ENCODE measurements at regions not wholly inside any gene's neighbourhood (a gene's known extent, or its start where the extent isn't known, plus 50 kb on each side); places are given as distances from the start of the nearest gene placed in this dataset.

DNA sequence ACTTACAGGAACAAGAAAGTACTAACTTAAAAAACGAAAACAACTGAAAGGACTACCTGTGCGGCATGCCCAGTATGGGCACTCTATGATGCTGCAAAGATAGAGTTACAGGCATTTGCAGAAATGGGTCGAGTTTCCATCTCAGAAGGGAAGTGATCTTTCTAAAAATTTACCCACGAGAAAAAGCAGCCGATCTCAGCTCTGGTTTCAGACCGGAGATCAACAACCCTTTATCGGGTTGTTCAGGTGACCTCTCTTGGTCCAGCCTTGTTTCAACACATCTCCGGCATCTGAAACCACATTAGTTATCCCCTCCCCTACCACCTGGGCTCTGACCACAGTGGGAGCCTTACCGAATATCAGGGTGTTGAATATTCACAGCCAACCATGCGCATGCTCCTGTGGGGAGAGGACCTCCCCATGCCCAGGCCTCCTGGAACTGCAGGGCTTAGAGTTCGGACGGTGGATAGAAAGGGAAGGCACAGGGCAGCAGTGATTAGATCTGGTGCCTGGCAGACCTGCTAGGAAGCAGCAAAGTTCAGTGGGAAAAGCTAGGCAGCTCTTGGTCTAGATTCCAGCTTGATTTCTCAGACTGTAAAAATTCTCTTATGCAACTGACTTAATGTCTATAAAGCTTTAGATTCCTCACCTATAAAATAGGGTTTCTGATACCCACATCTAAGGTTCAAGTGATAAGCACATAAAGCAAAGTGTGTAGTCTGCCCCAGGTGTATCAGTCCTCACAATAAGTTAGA, 906.0 kb downstream of the VRK1 start:
- no peak for DNase-seq

- DNase-seq: no peak
Measured at GRCh38 chr14:97704316-97704885, 907.2 kb downstream of the VRK1 start.

- no peak for DNase-seq
Measured at GRCh38 chr14:97705107-97705506, 907.9 kb downstream of the VRK1 start.

DNA sequence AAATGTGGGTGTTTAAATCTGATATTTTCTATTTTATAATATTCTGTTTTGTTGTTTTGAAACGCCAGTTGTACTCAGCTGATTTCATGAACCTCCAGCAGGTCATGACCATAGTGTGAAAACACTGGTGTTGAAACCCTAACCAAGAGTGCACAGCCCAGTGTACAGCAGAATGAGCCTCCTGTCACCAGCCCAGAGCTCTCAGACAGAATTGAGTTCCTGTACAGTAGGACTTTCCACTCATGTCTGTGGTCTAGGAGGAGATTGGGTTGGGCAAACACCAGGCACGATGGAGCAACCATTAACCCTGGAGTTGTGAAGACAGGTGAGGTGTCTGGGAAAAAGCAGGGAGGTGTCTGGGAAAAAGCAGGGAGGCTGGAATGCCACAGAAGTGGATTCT, 908.8 kb downstream of the VRK1 start:
- no peak for DNase-seq

- DNase-seq: no peak
Measured at GRCh38 chr14:97706819-97707218, 909.6 kb downstream of the VRK1 start.

DNA sequence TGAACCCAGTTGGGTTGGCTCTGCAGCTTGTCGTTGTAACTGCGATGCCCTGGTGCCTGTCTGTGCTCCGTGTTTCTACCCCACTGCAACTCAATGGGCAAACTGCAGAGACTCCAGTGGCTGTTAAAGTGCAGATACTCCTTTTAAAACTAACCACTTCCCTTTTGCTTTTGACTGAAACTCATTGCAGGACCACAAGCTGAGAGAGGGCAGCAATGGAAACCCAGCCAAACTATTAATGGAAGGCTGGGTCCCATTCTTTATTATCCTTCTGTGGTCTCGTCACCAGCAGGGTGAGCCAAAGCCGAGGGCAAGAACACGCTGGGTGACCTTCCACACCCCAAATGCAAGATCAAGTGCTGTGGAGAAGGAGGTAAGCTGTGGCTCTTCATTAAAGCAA, 910.4 kb downstream of the VRK1 start:
- peak; percentile 35 for DNase-seq

DNA sequence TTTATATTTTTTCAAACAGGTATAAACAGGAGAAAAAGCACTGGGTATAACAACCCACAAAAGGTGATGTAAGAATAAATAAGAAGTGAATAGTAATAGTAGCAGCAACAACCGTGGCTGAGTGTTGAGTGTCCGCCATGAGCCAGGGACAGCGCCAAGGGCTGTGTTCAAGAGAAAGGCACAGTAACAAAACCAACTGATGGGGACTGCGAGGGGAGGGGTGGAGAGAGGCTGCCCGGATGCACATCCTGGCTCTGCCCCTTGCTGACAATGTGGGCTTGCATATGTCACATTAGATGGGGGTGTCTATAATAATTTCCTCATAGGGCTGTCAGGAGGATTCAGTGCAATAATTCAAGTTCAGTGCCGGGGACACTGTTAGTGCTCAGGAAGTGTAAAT, 912.4 kb downstream of the VRK1 start:
- no peak for DNase-seq

DNA sequence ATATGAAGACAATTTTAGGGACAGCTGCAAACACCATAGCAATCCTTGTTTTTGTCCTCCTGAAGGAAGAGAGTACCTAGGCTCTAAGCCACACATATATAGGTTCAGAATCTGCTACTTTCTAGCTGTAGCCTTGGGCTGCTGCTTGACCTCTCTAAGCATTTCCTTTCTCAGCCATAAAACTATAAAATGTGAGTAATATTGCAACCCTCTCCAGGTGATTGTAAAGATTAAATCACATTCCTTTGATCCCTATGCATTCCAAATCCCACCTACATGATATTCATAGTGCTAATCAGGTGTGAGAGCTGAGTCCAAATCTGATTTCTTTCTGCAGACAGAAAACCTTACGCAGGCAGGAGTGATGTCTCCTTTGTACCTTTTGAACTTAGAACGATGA, 913.5 kb downstream of the VRK1 start:
- DNase-seq: no peak

DNA sequence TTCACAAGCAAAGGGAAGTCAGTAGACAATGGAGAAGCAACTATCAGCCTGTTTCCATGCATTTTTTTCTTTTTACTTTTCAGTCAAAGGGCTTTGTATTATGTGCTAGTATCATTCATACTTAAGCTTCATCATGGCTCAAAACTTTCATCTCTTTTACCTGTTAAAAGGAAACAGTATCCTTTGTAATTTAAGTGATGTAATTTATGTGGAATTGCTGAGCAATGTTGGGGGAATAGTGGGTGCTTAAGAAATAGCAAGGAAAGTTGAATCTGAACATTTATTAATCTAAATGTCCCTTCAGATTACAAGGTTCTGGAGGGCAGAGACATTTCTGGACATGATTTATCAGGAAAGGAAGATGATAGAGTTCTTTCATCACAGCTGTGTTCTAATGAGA, 915.3 kb downstream of the VRK1 start:
- DNase-seq: no peak

- DNase-seq: no peak
Measured at GRCh38 chr14:97713023-97713422, 915.8 kb downstream of the VRK1 start.

DNA sequence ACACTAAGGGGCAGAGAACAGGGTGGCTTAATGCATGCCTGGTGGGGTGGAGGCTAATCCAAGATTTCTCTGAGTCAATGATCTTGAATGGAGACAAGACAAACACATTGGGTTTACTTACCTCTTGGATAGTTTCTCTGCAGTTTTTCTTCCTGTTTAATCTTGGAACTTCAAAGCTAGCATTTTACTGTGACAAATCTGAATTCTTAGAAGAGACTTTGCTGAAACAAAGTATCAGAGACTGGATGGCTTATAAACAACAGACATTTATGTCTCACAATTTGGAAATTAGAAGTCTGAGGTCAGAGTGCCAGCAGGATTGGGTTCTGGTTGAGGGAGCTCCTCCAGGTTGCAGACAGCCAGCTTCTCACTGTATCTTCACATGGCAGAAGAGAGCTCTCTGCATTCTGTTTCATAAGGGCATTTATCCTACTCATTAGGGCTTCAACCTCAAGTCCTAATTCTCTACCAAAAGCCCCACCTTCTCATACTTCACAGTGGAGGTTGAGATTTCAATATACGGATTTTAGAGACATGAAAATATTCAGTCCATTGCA, 921.8 kb downstream of the VRK1 start:
- no peak for DNase-seq

GRCh38 chr14:97719931-97720330, 922.7 kb downstream of the VRK1 start:
- DNase-seq: no peak

- no peak for DNase-seq
Measured at GRCh38 chr14:97723351-97723750, 926.2 kb downstream of the VRK1 start.

DNA sequence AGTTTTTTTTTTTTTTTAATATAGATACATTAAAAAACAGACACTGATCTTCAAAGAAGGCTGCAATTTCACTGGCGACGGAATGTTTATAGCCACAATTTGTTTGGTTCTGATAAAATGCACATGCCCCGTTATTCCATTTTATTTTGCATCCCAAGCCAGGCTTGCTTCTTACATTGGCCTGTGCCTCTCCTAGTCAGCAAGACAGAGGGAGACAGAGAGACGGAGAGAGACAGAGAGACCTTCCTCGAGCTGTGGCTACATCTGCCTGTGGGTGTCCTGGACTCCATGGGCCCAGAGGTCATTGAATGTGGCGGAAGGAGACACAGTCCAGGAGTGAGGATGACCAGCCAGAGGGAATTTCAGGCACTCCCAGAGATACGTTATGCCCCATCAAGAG, 926.6 kb downstream of the VRK1 start:
- DNase-seq: no peak

DNA sequence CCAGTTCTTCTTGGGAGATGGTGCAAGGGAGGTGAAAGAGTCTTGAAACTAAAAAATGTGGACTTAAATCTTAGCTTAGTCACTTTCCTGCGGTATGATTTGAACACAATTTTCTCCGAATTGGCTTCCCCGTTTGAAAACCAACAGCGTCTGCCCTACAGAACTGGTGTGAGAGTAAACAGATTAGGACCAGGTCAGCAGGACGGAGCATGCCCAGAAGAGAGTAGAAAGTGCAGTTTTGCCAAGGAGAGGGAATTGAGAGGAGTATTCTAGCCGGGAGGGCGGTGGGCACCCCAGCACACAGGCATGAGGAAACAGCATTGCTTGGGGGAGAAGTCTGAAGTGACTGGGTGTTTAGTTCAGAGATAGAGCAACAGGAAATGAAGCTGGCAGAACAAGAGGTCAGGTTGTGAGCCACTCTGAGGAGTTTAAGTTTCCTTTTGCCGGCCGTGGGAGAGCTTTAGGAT, 927.1 kb downstream of the VRK1 start:
- DNase-seq: no peak

DNA sequence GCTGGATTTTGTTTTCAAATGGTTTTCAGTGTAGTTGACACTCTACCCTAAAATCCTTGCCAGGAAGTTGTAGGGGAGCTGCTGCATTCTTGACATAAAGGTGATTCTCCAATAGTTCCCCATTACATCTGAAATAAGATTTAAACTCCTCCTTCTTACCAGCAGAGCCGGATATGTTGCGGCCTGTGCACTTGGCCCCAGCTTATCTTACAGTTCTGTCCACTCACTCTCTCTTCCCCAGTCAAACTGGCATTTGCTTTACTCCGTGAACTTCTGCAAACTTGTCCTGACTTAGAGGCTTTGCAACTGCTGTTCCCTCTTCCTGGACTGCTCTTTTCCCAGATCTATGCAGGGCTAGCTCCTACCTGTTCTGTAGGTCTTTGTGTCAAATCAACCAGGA, 929.5 kb downstream of the VRK1 start:
- no peak for DNase-seq

DNA sequence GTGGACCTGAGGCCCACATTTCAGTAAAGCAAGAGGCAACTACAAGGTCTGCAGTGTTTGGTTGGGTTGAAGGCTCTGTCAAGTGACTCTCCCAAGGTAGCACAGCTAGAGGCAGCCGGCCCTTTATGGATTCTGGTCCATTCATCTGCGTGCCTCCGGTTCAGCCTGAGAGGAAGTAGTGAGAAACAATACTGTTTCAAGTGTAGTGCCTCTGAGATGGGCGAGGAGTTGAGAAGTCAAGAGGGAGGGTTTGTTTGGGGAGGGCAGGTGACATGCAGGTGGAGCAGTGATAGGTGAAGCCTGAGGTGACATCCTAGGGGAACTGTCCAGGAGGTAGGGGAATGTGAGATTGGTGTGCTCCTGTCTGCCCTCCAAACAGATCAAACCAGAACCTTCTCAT, 933.5 kb downstream of the VRK1 start:
- DNase-seq: no peak

- no peak for DNase-seq
Measured at GRCh38 chr14:97731800-97732199, 934.6 kb downstream of the VRK1 start.

- DNase-seq: no peak
Measured at GRCh38 chr14:97747316-97747715, 950.1 kb downstream of the VRK1 start.

DNA sequence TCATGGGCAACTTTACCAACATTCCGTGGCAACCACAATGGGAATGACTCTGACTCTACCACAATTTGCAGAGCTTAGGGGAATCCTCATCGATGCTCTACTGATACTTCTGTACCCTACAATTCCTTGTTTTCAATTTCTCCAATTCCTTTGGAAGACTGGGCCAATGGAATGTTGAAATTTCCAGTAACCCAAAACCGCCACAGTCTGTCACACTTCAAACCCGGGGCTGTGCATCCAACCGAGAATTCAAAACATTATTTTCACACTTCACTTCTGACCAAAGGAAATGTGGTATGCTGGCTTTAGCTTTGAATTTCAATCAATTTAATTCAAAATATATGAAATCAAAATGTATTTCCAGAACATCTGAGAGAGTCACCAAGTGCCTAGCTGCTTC, 951.4 kb downstream of the VRK1 start:
- no peak for DNase-seq

DNA sequence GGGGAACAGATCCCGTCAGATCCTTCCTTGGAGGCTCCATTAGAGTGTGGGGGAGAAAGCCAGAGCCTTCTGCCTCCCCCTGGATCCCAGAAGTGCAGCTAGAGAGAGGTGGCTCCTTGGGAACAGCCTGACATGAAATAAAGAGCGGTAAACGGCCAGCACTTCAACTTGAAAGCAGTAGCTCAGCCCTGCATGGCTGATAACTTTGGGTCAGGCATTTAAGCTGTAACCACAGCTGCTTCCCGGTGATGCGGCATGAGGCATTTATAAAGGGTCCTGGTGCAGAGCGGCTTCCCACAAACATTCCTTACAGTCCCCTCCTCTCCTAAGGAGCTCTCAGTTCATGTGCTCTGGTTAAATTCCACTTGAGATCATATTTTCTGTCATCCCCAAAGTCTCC, 960.3 kb downstream of the VRK1 start:
- peak; percentile 13 for DNase-seq

DNA sequence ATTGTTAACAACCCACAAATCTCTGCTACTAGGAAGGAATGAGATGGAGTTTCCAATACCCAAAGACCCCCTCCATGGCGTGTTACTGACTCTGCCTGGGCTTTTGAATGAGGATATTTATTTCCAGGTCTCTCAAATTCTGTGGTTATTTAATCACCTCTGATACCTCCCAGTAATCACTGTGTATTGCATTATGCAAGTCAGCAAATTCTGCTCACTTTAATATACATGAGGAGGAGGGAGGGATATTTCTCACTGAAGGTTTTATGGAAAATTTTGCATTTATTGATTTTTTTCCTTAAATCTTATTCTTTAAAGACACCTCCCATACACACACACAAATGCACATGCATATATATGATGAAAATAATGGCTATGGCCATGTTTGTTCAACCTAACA, 962.9 kb downstream of the VRK1 start:
- DNase-seq: no peak

GRCh38 chr14:97762386-97762785, 965.2 kb downstream of the VRK1 start:
- DNase-seq: no peak

DNA sequence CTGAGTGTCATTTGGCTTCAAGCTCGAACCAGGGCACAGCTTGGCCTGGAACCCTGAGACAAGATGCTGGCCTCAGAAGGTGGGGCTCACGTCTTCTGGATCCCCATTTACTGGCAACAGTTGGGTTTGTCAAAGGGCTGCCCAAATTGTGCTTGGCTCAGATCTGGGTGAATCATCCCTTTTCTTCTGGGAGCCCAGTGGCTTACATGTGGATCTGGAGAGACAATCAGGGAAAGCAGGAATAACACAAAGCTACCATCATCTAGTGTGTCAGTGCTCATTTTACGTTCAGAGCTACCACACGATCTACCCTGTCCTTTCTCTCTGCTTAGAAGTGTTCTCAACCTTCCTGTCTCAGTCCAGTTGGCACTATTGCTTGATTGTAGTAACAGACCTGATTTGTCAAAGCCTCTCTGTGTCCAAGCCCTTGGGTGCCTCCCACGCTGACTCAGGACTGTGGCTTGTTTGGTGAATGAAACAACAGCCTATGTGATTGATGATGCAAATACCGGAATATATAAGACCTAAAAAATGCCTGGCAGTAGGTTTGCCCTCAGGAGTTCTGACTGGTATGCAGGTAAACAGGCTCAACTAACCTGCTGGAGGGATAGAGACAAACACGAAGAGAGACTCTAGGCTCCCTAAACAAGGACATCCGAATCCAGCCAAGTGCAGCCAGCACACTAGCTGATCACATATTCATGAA, 974.3 kb downstream of the VRK1 start:
- no peak for DNase-seq
